HL-60 (cell line): ENCODE measurements at regions not wholly inside any gene's neighbourhood (a gene's known extent, or its start where the extent isn't known, plus 50 kb on each side); places are given as distances from the start of the nearest gene placed in this dataset.

Experiments used
- POLR2AphosphoS5 ChIP-seq: IDR thresholded peaks from 2 replicates; pipeline ENCODE4 v1.6.1; 2012; ENCODE audit warnings: low read depth
- SPI1 ChIP-seq: IDR thresholded peaks from 2 replicates; pipeline ENCODE4 v1.6.1; 2012; ENCODE audit warnings: low read depth, mild to moderate bottlenecking, borderline replicate concordance
- TF ChIP-seq, protein P1 (sequence below): IDR thresholded peaks from one replicate; pipeline ENCODE4 v1.5.1; 2011; ENCODE audit warnings: low read length, control low read depth, inconsistent platforms; ENCODE audit not compliant: insufficient read depth

DNA sequence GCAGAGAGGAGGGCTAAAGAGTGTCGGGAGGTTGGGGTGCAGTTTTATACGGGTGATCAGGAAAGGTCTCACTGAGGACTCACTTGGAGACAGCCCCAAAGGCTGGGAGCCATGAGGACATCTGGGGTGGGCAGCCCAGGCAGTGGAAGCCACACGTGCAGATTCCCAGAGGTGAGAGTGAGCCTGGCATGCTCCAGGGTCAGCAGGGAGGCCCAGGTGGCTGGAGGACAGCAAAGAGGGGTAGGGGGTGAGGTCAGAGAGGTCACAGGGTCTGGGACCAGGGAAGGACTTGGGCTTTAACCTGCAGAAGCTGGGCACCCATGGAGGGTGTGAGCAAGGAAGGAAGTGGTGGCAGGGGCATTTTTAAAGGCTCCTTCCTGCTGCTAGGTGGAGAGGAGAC is 481.7 kb downstream of the MATN1 start:
- TF ChIP-seq, protein P1, sequence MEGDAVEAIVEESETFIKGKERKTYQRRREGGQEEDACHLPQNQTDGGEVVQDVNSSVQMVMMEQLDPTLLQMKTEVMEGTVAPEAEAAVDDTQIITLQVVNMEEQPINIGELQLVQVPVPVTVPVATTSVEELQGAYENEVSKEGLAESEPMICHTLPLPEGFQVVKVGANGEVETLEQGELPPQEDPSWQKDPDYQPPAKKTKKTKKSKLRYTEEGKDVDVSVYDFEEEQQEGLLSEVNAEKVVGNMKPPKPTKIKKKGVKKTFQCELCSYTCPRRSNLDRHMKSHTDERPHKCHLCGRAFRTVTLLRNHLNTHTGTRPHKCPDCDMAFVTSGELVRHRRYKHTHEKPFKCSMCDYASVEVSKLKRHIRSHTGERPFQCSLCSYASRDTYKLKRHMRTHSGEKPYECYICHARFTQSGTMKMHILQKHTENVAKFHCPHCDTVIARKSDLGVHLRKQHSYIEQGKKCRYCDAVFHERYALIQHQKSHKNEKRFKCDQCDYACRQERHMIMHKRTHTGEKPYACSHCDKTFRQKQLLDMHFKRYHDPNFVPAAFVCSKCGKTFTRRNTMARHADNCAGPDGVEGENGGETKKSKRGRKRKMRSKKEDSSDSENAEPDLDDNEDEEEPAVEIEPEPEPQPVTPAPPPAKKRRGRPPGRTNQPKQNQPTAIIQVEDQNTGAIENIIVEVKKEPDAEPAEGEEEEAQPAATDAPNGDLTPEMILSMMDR, result no peak
- TF ChIP-seq POLR2AphosphoS5, result no peak
- TF ChIP-seq SPI1, result no peak
